Muscle of leg (tissue), 3 donors: ENCODE measurements at regions not wholly inside any gene's neighbourhood (a gene's known extent, or its start where the extent isn't known, plus 50 kb on each side); places are given as distances from the start of the nearest gene placed in this dataset.
"Not testable (repeated sequence)": the region's sequence is repeated elsewhere in the genome, so short reads cannot be mapped to it uniquely, and the experiment has no call there.

Experiments used
- DNase-seq: peaks from one replicate; pipeline ENCODE4 v3.0.0; 2013
- H3K27ac ChIP-seq: one replicate; pipeline ENCODE4 v1.5.1; 2013; ENCODE audit warnings: mild to moderate bottlenecking, low read length, control low read depth
- H3K27me3 ChIP-seq: one replicate; pipeline ENCODE4 v1.6.1; 2013; ENCODE audit warnings: low read length; ENCODE audit not compliant: control insufficient read depth, insufficient read depth
- H3K36me3 ChIP-seq: one replicate; pipeline ENCODE4 v1.6.1; 2013; ENCODE audit warnings: low read length; ENCODE audit not compliant: control insufficient read depth, insufficient read depth
- H3K4me1 ChIP-seq: one replicate; pipeline ENCODE4 v1.6.1; 2013; ENCODE audit warnings: low read length; ENCODE audit not compliant: control insufficient read depth, insufficient read depth
- H3K4me3 ChIP-seq: one replicate; pipeline ENCODE4 v1.5.1; 2013; ENCODE audit warnings: low read length, control low read depth
- H3K9me3 ChIP-seq: replicated peaks from 2 replicates; pipeline ENCODE4 v1.6.1; 2013; ENCODE audit warnings: low read depth, low read length; ENCODE audit not compliant: control insufficient read depth
- WGBS: methylation state at CpG from one replicate; pipeline ENCODE4 v1.1.5; 2013; ENCODE audit warnings: missing lambda C conversion rate; ENCODE audit not compliant: insufficient coverage; 5-methylcytosine and 5-hydroxymethylcytosine counted together

GRCh38 chr13:79936368-79937136 lies 404.4 kb downstream of the SPRY2 start:
- no peaks in the 10 kb centered on the region for H3K27me3 ChIP-seq
- WGBS = 0% methylated on average over 1 of the region's 12 CpGs

GRCh38 chr13:79935121-79935520 lies 405.8 kb downstream of the SPRY2 start:
- peaks cover 8% of the 10 kb centered on the region for H3K4me1 ChIP-seq
- no peak overlapping the region for H3K27ac ChIP-seq
- no peaks in the 10 kb centered on the region for H3K27me3 ChIP-seq
- H3K36me3 ChIP-seq = no peaks in the 10 kb centered on the region
- H3K9me3 ChIP-seq = peaks cover 3% of the 10 kb centered on the region
- DNase-seq = no peak
- no peak overlapping the region for H3K4me3 ChIP-seq

More at GRCh38 chr13:79936368-79937136, 404.4 kb downstream of the SPRY2 start:
- Histone ChIP-seq H3K4me1 (peaks cover 8% of the 10 kb centered on the region), H3K9me3 (no peaks in the 10 kb centered on the region), H3K27ac (peak overlapping the region; percentile 60), H3K36me3 (no peaks in the 10 kb centered on the region), H3K4me3 (no peak overlapping the region)
- DNase-seq = peak; percentile 84

GRCh38 chr13:79933389-79933788 lies 407.5 kb downstream of the SPRY2 start:
- H3K4me1 ChIP-seq = peaks cover 8% of the 10 kb centered on the region
- WGBS = no CpG with 5 or more reads among the region's 2 CpGs
- no peak overlapping the region for H3K4me3 ChIP-seq
- peaks cover 3% of the 10 kb centered on the region for H3K9me3 ChIP-seq
- DNase-seq = no peak
- H3K27ac ChIP-seq = no peak overlapping the region
- no peaks in the 10 kb centered on the region for H3K36me3 ChIP-seq
- H3K27me3 ChIP-seq = no peaks in the 10 kb centered on the region

GRCh38 chr13:79932556-79932955 lies 408.4 kb downstream of the SPRY2 start:
- no peak overlapping the region for H3K27ac ChIP-seq
- H3K36me3 ChIP-seq = no peaks in the 10 kb centered on the region
- H3K4me1 ChIP-seq = peaks cover 8% of the 10 kb centered on the region
- no peak for DNase-seq
- H3K4me3 ChIP-seq = no peak overlapping the region
- no CpG with 5 or more reads among the region's 2 CpGs for WGBS
- peaks cover 3% of the 10 kb centered on the region for H3K9me3 ChIP-seq
- no peaks in the 10 kb centered on the region for H3K27me3 ChIP-seq

- not testable (repeated sequence) for DNase-seq, H3K4me1 ChIP-seq, H3K9me3 ChIP-seq, H3K27me3 ChIP-seq, H3K4me3 ChIP-seq, H3K27ac ChIP-seq, H3K36me3 ChIP-seq
- no CpG with 5 or more reads among the region's 1 CpG for WGBS
Observed at GRCh38 chr13:79923973-79924556, 416.9 kb downstream of the SPRY2 start.

GRCh38 chr13:79919091-79919490 lies 421.8 kb downstream of the SPRY2 start:
- H3K36me3 ChIP-seq = no peaks in the 10 kb centered on the region
- H3K4me3 ChIP-seq = no peak overlapping the region
- WGBS = no CpG with 5 or more reads among the region's 2 CpGs
- peak; percentile 49 for DNase-seq
- H3K27ac ChIP-seq = no peak overlapping the region
- peaks cover 2% of the 10 kb centered on the region for H3K4me1 ChIP-seq
- H3K27me3 ChIP-seq = no peaks in the 10 kb centered on the region
- H3K9me3 ChIP-seq = peaks cover 4% of the 10 kb centered on the region

- Histone ChIP-seq H3K36me3 (no peaks in the 10 kb centered on the region), H3K4me1 (peaks cover 2% of the 10 kb centered on the region), H3K27me3 (no peaks in the 10 kb centered on the region), H3K9me3 (peaks cover 4% of the 10 kb centered on the region), H3K27ac (no peak overlapping the region), H3K4me3 (no peak overlapping the region)
- WGBS = 40% methylated on average over 1 of the region's 3 CpGs
- no peak for DNase-seq
Observed at GRCh38 chr13:79918620-79919019, 422.3 kb downstream of the SPRY2 start.

- no peak overlapping the region for H3K4me3 ChIP-seq
- no peak for DNase-seq
- no peak overlapping the region for H3K27ac ChIP-seq
- no CpG with 5 or more reads among the region's 3 CpGs for WGBS
- no peaks in the 10 kb centered on the region for H3K36me3 ChIP-seq
- H3K27me3 ChIP-seq = no peaks in the 10 kb centered on the region
- no peaks in the 10 kb centered on the region for H3K9me3 ChIP-seq
- peaks cover 2% of the 10 kb centered on the region for H3K4me1 ChIP-seq
Observed at GRCh38 chr13:79917628-79918027, 423.3 kb downstream of the SPRY2 start.

GRCh38 chr13:79915114-79915811 lies 425.7 kb downstream of the SPRY2 start:
- H3K27ac ChIP-seq = no peak overlapping the region
- no peak overlapping the region for H3K4me3 ChIP-seq
- H3K9me3 ChIP-seq = no peaks in the 10 kb centered on the region
- H3K36me3 ChIP-seq = no peaks in the 10 kb centered on the region
- peak; percentile 36 for DNase-seq
- H3K27me3 ChIP-seq = no peaks in the 10 kb centered on the region
- no CpG with 5 or more reads among the region's 7 CpGs for WGBS
- H3K4me1 ChIP-seq = peaks cover 2% of the 10 kb centered on the region

GRCh38 chr13:79913141-79913827 lies 427.6 kb downstream of the SPRY2 start:
- H3K9me3 ChIP-seq = no peaks in the 10 kb centered on the region
- H3K27me3 ChIP-seq = no peaks in the 10 kb centered on the region
- H3K27ac ChIP-seq = no peak overlapping the region
- no peak for DNase-seq
- H3K4me3 ChIP-seq = no peak overlapping the region
- WGBS = no CpG with 5 or more reads among the region's 1 CpG
- H3K4me1 ChIP-seq = no peaks in the 10 kb centered on the region
- no peaks in the 10 kb centered on the region for H3K36me3 ChIP-seq
